GM19438 (cell line): ENCODE measurements at regions not wholly inside any gene's neighbourhood (a gene's known extent, or its start where the extent isn't known, plus 50 kb on each side); places are given as distances from the start of the nearest gene placed in this dataset.
A peak's percentile ranks its signal among the peaks of the same experiment; 100 is the strongest.
"Not testable (repeated sequence)": the region's sequence is repeated elsewhere in the genome, so short reads cannot be mapped to it uniquely, and the experiment has no call there.

Experiments used
- ATAC-seq: cut with Tn5 transposase; IDR thresholded peaks from one replicate; pipeline ENCODE4 v1.9.1; 2021; ENCODE audit warnings: low read depth; ENCODE audit not compliant: unreplicated experiment

DNA sequence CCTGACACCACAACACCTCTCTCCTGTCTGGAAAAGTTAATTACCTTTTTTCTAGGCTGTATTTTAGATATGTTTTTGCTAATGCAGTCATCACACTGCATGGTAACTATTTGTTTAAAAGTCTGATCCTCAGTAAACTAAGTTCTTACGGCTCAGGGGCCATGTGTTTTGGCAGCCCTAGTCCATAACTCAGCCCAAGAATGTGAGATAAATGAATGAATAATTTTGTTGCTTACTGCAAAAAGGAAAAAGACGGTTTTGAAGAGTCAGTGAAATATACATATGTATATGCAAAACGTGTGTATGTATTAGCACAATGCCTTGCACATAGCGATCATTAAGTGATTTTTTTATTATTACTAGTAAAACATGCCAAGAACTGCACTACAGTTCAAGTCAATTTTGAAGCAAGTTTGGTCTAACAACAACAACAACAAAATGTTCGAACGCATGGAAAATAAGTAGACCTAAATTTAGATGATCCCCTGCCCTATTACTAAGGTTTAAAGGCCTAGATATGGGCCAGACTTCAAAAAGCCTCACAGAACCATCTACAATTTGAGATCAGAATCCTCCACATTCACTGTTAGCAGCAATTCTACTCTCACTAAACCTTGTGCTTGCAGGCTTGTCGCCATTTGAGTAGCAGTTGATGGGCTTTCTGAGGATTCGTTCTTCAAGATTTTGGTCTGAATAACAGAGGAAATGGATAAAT lies 140.0 kb downstream of the NDUFA12 start:
- ATAC-seq = no peak

DNA sequence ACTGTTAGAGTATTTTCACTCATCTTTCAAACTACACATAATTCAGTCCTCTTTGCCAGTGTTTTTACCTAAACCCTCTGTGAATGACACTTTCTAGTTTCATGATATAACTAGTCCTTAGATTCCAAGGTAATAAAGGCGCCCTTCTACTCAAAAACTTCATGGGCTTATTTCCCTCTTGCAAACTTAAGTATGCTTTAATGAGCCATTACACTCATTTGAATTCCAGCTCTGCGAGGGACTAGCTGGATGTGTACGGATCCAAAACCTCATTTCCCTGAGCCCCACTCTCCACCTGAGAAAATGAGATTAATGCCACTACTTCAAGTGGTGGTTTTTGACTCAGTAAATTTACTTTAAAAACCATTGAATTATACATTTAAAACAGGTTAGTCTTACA lies 141.1 kb downstream of the NDUFA12 start:
- ATAC-seq = no peak

DNA sequence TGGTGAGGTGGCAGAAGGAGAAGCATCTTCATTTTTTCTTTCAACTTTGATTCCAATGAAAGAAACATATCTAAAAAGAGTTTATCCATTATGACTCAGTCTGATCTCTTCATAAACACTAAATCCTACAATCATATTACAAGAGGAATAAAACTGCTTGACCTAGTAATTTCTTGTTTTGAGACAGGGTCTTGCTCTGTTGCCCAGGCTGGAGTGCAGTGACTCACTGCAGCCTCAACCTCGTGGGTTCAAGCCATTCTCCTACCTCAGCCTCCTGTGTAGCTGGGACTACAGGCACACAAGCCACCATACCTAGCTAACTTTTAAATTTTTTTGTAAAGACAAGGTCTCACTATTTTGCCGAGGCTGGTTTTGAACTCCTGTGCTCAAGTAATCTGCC lies 147.2 kb downstream of the NDUFA12 start:
- ATAC-seq = no peak

DNA sequence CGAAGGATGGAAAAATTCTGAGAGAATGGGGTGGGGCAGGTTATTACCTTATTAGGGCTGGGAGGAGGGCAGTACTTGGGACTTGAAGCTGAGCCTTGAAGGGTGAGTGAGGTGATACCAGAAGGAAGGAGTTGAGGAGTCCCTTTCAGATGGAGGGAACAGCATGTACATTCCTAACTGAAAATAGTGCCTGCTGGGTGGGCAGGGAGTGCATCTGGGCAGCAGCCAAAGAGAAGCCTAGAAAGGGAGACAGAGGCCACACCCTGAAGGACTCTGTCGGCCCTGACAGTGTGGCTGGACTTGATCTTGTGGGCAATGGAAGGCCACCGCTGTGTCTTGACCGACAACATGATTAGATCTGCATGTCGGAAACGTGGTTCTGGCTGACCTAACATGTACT lies 147.6 kb downstream of the NDUFA12 start:
- no peak for ATAC-seq

DNA sequence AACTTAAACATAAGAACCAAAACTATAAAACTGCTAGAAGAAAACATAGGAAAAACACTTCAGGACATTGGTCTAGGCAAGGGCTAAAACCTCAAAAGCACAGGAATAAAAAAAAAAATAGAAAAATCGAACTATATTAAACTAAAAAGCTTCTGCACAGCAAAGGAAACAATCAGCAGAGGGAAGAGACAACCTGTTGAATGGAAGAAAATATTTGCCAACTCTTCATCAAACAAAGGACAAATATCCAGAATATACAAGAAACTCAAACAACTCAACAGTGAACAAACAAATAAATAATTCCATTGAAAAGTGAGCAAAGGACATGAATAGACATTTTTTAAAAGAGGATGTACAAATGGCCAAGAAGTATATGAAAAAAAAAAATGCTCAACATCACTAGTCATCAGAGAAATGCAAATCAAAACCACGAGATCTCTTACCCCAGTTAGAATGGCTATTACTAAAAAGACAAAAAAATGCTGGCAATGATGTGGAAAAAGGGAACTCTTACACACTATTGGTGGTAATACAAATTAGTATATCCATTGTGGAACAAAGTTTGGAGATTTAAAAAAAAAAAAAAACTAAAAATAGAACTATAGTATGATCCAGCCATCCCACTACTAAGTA lies 152.0 kb downstream of the NDUFA12 start:
- ATAC-seq = no peak

DNA sequence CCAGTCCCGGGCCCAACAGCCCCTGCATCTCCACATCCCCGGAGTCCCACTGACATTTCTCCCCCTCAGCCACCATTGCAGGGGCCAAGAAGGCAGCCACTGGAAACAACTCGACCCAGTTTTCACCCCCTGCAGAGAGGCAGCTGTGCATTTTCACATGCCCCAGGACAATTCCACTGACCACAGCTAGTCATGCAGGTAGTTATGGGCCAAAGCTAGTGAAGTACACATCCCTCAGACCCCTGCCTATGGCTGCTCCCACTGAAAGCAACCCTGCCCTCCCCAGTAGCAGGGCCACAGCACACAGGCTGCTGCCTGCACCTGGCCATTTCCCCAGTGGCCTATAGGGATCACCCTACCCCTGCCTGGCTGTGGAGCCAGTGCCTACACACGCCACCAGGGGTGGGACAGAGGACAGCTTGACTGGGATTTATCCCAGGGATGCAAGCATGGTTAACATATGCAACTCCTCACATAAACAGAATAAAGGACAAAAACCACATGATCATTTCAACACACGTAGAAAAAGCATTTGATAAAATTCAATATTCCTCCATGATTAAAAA lies 154.0 kb downstream of the NDUFA12 start:
- no peak for ATAC-seq

DNA sequence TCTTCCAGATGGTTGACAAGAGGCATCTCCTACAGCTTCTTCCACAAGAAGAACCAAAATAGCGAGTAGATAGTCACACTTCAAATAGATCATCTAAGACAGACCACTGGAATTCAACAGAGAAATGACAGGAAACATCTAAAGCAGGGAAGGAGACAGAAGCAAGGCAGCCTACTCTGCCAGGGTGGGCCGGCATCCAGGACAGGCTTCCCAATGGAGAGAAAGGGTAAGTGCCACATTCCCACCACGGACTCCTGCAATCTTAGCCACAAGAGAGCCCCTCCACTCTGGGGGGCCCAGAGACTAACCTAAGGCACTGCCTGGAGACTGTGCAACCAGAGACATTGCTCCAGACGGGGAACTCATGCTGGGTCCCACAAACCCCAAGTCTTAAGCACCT lies 154.5 kb downstream of the NDUFA12 start:
- ATAC-seq = no peak

DNA sequence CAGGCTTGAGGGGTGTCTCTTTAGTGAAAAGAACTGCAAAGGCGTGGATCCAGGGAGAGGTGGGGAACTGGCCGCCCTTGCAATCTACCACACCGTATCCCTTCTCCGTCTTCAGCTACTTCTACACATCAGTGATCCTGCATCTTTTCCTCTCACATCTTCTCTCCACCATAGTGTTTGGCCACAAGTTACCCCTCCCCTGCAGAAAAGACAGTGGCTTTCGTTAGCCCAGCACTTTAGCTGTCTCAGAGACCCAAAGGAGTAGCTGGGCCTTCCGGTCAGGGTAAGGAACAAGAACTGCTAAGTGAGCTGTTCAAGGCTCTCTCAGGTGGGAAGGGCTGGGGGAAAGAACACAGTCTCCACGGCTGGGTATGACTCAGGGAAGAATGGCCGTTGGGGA lies 158.4 kb downstream of the NDUFA12 start:
- ATAC-seq = no peak

DNA sequence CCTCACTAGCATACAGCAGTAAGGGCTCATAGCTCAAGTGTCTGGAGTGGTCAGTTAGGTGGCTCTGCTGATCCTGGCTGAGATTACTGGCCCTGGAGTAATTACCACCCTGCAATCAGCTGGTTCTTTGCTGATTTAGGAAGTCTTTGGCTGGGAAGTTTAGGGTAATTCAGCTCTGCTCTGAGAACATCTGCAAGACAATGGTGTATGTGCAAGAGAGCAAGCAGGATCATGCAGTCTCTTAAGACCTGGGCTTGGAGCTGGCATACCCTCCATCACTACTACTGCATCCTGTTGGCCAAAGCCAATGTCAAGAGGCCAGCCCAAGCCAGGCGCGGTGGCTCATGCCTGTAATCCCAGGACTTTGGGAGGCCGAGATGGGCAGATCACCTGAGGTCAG lies 159.0 kb downstream of the NDUFA12 start:
- ATAC-seq = no peak

DNA sequence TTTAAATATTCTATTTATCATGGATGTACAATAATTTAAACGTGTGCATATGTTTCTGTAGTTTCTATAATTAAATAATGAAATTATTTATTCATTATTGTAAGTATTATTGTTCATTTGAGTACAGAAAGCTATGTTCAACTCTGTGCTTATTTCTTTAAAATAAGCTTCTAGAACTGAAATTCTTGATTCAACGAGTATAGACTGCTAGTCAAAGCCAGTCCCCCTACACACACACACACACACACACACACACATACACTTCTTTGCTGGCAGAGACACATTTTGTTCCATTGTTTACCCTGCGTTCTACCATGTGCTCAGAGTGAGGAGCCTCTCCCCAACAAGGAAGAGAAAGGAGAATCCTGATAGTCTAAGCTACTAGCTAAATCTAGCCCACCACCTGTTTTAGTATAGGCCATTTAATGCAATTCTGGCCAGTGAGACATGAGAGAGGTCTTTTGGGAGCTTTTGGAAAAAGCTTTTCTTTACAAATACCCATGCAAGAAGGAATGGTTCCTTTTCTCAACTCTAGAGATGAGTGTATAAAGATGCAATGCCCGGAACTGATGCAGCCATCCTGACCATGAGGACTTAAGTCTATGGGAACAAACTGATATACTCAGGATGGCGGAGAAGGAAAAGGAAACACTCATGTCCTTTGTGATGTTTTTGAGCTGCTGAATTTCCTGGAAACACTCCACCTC lies 161.4 kb downstream of the NDUFA12 start:
- no peak for ATAC-seq

DNA sequence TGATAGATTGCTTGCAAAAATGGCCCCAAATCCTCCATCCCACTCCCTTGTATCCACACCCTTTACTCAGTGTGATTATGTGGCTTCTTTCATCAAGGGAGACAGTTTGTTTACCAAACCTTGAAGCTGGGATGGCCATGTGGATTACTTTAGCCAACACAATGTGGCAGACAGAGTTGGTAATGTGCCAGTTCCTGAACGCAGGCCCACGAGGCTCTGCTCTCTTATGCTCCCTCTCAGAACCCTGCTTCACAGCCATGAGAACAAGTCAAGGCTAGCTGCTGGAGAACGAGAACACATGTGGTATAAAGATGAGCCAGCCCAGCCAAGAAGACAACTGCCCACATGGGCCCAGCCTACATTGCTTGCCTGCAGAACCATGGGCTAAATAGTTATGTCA lies 162.3 kb downstream of the NDUFA12 start:
- no peak for ATAC-seq

DNA sequence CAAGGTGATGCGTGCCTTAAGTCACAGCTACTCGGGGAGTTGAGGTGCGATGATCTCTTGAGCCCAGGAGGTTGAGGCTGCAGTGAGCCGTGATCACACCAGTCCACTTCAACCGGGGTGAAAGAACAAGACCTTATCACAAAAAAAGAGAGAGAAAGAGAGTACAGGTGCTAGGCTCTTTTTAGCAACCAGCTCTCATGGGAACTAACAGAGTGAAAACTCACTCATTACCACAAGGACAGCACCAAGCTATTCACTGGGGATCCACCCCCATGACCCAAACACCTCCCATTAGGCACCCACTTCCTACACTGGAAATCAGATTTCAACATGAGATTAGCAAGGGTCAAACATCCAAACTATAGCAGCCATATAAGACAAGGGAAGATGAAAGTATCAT lies 164.2 kb downstream of the NDUFA12 start:
- ATAC-seq = no peak

DNA sequence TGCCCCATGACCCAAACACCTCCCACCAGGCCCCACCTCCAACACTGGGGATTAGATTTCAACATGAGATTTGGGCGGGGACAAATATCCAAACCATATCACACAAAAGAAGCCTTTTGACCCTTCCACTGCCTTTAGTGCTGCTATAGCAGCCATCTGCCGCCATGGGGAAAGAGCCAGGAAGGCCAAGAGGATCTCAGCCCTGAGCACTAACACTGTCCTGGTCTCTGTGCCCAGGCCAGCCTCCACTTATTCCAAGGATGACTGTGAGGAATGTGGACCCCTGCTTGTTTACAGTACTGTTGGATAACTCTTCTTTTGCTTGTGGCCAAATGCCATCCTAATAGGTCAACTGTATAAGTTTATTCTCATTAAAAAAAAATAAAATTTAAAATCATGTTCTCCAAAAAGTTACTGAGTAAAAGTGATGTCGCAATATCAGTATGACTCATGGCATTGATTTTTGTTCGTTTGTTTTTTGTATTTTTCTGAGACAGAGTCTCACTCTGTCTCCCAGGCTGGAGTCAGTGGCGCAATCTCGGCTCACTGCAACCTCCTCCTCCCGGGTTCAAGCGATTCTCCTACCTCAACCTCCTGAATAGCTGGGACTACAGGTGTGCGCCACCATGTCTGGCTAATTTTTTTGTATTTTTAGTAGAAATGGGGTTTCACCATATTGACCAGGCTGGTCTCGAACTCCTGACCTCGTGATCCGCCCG lies 166.4 kb downstream of the NDUFA12 start:
- not testable (repeated sequence) for ATAC-seq

DNA sequence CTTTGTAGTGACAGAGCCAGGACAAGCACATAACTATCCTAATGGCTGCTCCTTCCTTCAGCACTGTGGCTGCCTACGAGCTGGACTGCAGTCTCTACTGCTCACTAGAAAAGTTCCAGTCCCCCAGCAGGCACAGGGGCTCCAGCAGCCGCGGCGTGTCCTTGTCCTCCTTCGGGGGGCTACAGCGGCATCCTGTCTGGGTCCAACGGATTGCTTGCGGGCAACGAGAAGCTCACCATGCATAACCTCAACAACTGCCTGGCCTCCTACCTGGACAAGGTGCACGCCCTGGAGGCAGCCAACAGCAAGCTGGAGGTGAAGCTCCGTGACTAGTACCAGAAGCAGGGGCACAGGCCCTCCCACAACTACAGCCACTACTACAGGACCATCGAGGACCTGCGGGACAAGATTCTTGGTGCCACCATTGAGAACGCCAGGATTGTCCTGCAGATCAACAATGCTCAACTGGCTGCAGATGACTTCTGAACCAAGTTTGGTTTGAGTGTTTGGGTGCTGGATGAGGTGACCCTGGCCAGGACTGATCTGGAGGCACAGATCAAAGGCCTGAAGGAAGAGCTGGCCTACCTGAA lies 169.4 kb downstream of the NDUFA12 start:
- no peak for ATAC-seq

DNA sequence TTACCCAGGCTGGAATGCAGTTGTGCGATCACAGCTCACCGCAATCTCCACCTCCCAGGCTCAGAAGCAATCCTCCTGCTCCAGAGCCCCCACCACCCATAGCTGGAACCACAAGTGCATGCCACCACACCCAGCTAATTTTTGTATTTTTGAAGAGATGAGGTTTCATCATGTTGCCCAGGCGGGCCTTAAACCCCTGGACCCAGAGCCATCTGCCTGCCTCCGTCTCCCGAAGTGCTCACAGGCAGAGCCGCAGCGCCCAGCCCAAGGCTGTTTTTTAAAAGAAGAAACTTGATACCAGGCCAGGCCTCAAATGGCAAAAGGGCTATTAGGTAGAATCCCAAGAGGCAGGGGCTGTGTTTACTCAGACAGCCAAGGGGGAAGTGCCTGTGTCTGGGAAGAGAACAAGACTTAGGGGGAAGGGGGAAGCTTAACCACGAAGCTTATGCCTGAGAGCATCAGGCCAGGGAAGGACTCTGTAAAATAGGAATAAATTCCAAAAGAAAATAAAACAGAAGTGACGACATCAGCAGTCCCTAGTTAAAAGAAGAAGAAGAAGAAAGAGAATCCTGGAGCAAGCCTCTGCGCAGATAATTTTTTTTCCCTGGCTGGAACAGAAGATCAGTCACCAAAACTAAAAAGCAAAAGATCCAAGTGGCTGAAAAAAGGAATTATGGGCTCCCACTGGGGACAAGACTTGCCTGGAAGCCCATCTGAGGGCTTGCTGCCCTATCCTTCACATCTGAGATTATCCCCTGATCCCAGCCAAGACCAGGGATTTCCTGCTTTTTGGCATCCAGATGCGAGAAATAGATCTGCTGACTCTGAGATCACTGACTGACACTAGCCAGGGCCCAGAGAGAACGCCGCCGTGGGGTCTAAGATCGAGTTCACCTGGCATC lies 170.5 kb downstream of the NDUFA12 start:
- no peak for ATAC-seq

DNA sequence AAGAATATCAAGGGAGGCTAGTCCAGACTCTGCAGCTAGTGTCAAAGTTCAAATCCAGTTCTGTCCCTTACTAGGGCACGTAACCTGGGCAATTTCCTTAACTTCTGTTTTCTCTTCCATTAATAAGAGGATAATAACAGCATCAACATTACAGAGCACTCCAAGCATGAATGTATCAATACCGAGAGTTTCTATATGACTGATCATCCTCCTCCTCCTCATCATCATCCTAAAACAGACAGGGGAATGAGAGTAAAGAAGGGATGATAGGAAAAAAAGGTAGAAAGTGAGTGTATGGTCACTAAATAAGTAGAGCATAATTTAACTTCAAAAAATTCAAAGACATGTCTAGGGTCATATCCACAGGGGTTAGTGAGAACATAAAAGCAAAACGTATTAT lies 171.4 kb downstream of the NDUFA12 start:
- ATAC-seq = no peak

DNA sequence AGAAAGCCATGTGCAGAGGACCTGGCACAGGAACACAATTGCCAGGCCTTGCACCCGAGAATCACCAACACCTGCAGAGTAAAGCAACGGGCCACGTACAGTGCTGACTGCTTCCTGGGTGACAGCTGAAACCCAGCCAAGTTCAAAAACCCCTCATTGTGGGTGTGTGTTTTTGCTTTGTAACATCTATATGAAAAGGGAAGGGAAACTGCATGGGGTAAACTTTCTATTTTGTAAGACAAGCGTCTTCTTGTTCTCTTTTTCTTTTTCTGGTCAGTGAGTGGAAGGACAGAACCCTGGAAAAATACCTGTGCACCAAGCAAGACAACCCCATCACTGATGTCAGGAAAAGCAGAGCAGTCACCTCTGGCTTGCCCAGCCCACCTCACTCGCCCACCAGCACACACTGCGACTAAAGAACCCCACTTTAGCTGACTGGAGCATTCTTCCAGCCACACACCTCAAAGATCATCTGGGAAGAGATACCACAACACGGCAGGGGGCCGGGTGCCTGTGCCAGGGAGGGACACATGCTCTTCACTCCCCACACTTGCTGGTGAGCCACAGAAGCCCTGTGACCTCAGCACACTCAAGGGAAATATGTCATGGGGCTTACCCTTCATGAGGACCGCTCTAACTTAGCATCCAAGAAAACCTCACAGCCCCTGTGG lies 172.3 kb downstream of the NDUFA12 start:
- peak; percentile 89 for ATAC-seq

DNA sequence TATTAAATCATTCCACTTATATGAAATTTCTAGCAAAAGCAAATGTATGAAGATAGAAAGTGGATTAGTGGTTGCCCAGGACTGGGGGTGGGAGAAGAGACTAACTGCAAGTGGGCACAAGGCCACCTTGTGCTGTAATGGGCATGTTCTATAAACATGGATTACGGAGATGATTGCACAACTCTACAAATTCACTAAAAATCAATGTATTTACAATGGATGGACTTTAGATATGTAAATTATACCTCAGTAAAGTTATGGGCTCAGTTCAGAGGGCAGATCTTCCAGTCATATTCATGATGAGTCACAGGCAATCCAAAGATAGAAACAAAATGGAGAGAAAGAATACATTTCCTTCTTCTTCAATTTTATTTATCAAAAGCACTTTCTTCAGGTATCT lies 173.9 kb downstream of the NDUFA12 start:
- no peak for ATAC-seq

DNA sequence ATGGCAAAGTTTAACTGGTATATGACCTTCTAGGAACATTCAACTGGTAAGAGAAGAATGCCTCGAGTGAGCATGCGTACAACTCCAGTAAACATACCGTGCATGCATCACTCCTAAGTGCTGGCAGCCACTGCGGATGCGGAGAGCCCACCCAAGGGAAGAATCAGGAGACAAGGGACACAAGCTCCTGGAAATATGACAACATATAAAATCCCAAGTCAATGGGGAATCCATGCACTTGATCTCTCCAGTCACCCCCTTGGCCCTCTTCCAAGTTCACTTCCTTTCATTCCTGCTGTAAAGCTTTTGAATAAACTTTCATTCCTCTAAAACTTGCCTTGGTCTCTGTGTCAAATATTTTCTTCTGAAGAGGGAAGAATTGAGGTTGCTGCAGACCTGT lies 168.7 kb upstream of the TMCC3 start:
- no peak for ATAC-seq
